ENCODE measurements at regions not wholly inside any gene's neighbourhood (a gene's known extent, or its start where the extent isn't known, plus 50 kb on each side); places are given as distances from the start of the nearest gene placed in this dataset.

DNA sequence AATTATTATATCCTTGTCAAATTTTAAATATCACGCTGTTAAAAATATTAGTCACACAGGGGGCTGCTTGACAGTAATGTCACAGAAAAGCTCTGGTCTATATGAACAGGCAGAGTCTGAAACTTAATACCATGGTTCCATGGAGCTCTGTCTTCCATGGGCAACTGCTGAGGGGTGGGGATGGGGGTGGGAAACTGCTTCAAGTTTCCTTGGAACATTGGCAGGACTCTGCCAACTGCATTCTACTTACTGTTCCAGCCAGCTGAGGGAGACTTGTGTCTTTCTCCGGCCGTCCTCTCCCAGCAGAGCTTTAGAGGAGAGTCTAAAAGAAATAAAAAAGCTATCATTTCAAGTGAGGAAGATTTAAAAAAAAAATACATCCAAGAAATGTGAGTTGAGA lies 348.7 kb downstream of the ZIC1 start:
- Histone ChIP-seq H3K4me3 (ENCODE audit: low read depth in 2 of 2, low read length in 2 of 2) (no peak overlapping the region), H3K4me1 (ENCODE audit: control insufficient read depth, insufficient read depth, low read length) (no peaks in the 10 kb centered on the region), H3K27ac (ENCODE audit: low read length) (no peak overlapping the region), H3K36me3 (ENCODE audit: control insufficient read depth, insufficient read depth, low read length) (no peaks in the 10 kb centered on the region), H3K9me3 (ENCODE audit: control insufficient read depth, insufficient read depth, low read depth, low read length) (no peaks in the 10 kb centered on the region), H3K27me3 (ENCODE audit: control insufficient read depth, insufficient read depth, low read length) (no peaks in the 10 kb centered on the region)
- ChIA-PET CTCF (no interaction called here), POLR2A (no interaction called here)
- DNase-seq (ENCODE audit: low read depth, low spot score), result no peak
- no peak for ATAC-seq
- in situ Hi-C loops (cut with HindIII; ENCODE audit: low pct_unique_long_range_greater_than_20kb, low sequenced_read_pairs) (no loop called here), intact Hi-C loops (cut with micrococcal nuclease; ENCODE audit: unreplicated experiment) (no loop called here)
- TF ChIP-seq, protein P1, sequence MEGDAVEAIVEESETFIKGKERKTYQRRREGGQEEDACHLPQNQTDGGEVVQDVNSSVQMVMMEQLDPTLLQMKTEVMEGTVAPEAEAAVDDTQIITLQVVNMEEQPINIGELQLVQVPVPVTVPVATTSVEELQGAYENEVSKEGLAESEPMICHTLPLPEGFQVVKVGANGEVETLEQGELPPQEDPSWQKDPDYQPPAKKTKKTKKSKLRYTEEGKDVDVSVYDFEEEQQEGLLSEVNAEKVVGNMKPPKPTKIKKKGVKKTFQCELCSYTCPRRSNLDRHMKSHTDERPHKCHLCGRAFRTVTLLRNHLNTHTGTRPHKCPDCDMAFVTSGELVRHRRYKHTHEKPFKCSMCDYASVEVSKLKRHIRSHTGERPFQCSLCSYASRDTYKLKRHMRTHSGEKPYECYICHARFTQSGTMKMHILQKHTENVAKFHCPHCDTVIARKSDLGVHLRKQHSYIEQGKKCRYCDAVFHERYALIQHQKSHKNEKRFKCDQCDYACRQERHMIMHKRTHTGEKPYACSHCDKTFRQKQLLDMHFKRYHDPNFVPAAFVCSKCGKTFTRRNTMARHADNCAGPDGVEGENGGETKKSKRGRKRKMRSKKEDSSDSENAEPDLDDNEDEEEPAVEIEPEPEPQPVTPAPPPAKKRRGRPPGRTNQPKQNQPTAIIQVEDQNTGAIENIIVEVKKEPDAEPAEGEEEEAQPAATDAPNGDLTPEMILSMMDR (IDR thresholded peaks at IDR 0.05), result no peak
- TF ChIP-seq TCF7L2 (IDR thresholded peaks at IDR 0.05; ENCODE audit: low read depth, low read length), result no peak
- TF ChIP-seq SIN3A (IDR thresholded peaks at IDR 0.05; ENCODE audit: borderline replicate concordance, insufficient read depth, low read depth, low read length), result no peak
- TF ChIP-seq POLR2AphosphoS5 (IDR thresholded peaks at IDR 0.05; ENCODE audit: low read depth, low read length), result no peak
- TF ChIP-seq, protein P2, sequence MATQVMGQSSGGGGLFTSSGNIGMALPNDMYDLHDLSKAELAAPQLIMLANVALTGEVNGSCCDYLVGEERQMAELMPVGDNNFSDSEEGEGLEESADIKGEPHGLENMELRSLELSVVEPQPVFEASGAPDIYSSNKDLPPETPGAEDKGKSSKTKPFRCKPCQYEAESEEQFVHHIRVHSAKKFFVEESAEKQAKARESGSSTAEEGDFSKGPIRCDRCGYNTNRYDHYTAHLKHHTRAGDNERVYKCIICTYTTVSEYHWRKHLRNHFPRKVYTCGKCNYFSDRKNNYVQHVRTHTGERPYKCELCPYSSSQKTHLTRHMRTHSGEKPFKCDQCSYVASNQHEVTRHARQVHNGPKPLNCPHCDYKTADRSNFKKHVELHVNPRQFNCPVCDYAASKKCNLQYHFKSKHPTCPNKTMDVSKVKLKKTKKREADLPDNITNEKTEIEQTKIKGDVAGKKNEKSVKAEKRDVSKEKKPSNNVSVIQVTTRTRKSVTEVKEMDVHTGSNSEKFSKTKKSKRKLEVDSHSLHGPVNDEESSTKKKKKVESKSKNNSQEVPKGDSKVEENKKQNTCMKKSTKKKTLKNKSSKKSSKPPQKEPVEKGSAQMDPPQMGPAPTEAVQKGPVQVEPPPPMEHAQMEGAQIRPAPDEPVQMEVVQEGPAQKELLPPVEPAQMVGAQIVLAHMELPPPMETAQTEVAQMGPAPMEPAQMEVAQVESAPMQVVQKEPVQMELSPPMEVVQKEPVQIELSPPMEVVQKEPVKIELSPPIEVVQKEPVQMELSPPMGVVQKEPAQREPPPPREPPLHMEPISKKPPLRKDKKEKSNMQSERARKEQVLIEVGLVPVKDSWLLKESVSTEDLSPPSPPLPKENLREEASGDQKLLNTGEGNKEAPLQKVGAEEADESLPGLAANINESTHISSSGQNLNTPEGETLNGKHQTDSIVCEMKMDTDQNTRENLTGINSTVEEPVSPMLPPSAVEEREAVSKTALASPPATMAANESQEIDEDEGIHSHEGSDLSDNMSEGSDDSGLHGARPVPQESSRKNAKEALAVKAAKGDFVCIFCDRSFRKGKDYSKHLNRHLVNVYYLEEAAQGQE (IDR thresholded peaks at IDR 0.05; ENCODE audit: insufficient read depth in 1 of 2, low read depth in 2 of 2, low read length in 1 of 2), result no peak
- no TSS peak for BruUV-seq (replicated peaks)

DNA sequence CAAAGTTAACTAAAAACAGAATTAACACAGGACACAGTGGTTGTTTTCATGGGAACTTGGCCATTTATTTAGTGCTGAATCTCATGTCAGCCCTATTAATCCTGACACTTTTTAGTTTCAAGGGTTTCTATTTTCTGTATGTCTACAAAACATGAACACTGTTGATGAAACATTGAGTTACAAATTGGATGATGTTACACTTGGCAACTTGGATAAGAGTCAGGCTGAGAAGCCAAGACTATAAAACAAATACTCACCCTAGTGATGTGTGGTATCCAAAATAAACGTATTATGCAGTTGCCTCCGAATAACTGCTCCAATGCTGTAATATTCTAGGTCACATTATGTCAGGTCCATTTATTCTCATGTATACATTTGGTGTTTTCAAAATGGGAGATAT lies 349.6 kb downstream of the ZIC1 start:
- TF ChIP-seq POLR2AphosphoS5 (IDR thresholded peaks at IDR 0.05; ENCODE audit: low read depth, low read length) (no peak), TCF7L2 (IDR thresholded peaks at IDR 0.05; ENCODE audit: low read depth, low read length) (no peak), SIN3A (IDR thresholded peaks at IDR 0.05; ENCODE audit: borderline replicate concordance, insufficient read depth, low read depth, low read length) (no peak)
- TF ChIP-seq, protein P2 (IDR thresholded peaks at IDR 0.05; ENCODE audit: insufficient read depth in 1 of 2, low read depth in 2 of 2, low read length in 1 of 2), result no peak
- TF ChIP-seq, protein P1 (IDR thresholded peaks at IDR 0.05), result no peak
- ATAC-seq, result no peak
- Histone ChIP-seq H3K9me3 (ENCODE audit: control insufficient read depth, insufficient read depth, low read depth, low read length) (no peaks in the 10 kb centered on the region), H3K27ac (ENCODE audit: low read length) (no peak overlapping the region), H3K4me1 (ENCODE audit: control insufficient read depth, insufficient read depth, low read length) (no peaks in the 10 kb centered on the region), H3K4me3 (ENCODE audit: low read depth in 2 of 2, low read length in 2 of 2) (no peak overlapping the region), H3K27me3 (ENCODE audit: control insufficient read depth, insufficient read depth, low read length) (no peaks in the 10 kb centered on the region), H3K36me3 (ENCODE audit: control insufficient read depth, insufficient read depth, low read length) (no peaks in the 10 kb centered on the region)
- ChIA-PET CTCF (no interaction called here), POLR2A (no interaction called here)
- no TSS peak for BruUV-seq (replicated peaks)
- intact Hi-C loops (cut with micrococcal nuclease; ENCODE audit: unreplicated experiment), result no loop called here
- in situ Hi-C loops (cut with HindIII; ENCODE audit: low pct_unique_long_range_greater_than_20kb, low sequenced_read_pairs), result no loop called here
- DNase-seq (ENCODE audit: low read depth, low spot score), result no peak

Data from Panc1 (cell line).